GM23338 (cell line): ENCODE measurements at regions not wholly inside any gene's neighbourhood (a gene's known extent, or its start where the extent isn't known, plus 50 kb on each side); places are given as distances from the start of the nearest gene placed in this dataset.

Experiments used
- ATAC-seq: fragments of 200-7000 bp; cut with Tn5 transposase; 3 replicates; pipeline ENCODE4 v1.9.1; 2020
- DNase-seq: peaks from one replicate; pipeline ENCODE4 v3.0.0-alpha.2; 2015; ENCODE audit warnings: low spot score
- H2AFZ ChIP-seq: fragments of 200-600 bp; sonication (generic); 2 replicates; pipeline ENCODE4 v1.8.0; 2016; ENCODE audit warnings: antibody characterized with exemption, mild to moderate bottlenecking, moderate library complexity
- H3F3A ChIP-seq: fragments of 200-600 bp; sonication (generic); replicated peaks from 2 replicates; pipeline ENCODE4 v1.8.0; 2017; ENCODE audit warnings: antibody characterized with exemption, mixed run types, low read depth
- H3K27ac ChIP-seq: fragments of 200-600 bp; sonication (generic); 2 replicates; pipeline ENCODE4 v1.6.1; 2016; ENCODE audit warnings: low read depth
- H3K27me3 ChIP-seq: fragments of 200-600 bp; sonication (generic); 2 replicates; pipeline ENCODE4 v1.8.0; 2016; ENCODE audit warnings: mild to moderate bottlenecking, mixed run types, moderate library complexity; ENCODE audit not compliant: insufficient read depth
- H3K36me3 ChIP-seq: fragments of 200-600 bp; sonication (generic); 2 replicates; pipeline ENCODE4 v1.8.0; 2016; ENCODE audit warnings: mild to moderate bottlenecking; ENCODE audit not compliant: insufficient read depth
- H3K4me1 ChIP-seq: fragments of 200-600 bp; sonication (generic); 2 replicates; pipeline ENCODE4 v1.8.0; 2016; ENCODE audit warnings: mild to moderate bottlenecking, moderate library complexity; ENCODE audit not compliant: insufficient read depth
- H3K4me2 ChIP-seq: fragments of 200-600 bp; sonication (generic); 2 replicates; pipeline ENCODE4 v1.7.1; 2017; ENCODE audit warnings: mixed run types
- H3K4me3 ChIP-seq: fragments of 200-600 bp; sonication (generic); 2 replicates; pipeline ENCODE4 v1.6.1; 2016; ENCODE audit warnings: mixed run types
- H3K79me2 ChIP-seq: fragments of 200-600 bp; sonication (generic); replicated peaks from 2 replicates; pipeline ENCODE4 v1.8.0; 2017; ENCODE audit warnings: mild to moderate bottlenecking; ENCODE audit not compliant: insufficient read depth
- H3K9me2 ChIP-seq: fragments of 200-600 bp; sonication (generic); 2 replicates; pipeline ENCODE4 v1.8.0; 2017; ENCODE audit not compliant: insufficient read depth
- H4K20me1 ChIP-seq: fragments of 200-600 bp; sonication (generic); replicated peaks from 2 replicates; pipeline ENCODE4 v1.8.0; 2017; ENCODE audit warnings: mild to moderate bottlenecking; ENCODE audit not compliant: insufficient read depth
- H3K27ac Mint-ChIP-seq: 2 replicates; pipeline ENCODE4 v1.8.0; 2020; ENCODE audit warnings: inconsistent platforms, mild to moderate bottlenecking, moderate library complexity, mixed read lengths
- H3K27me3 Mint-ChIP-seq: 3 replicates; pipeline ENCODE4 v1.8.0; 2022; ENCODE audit warnings: low read depth, mild to moderate bottlenecking, moderate library complexity, mixed read lengths, inconsistent platforms; ENCODE audit not compliant: insufficient read depth, poor library complexity
- H3K36me3 Mint-ChIP-seq: 3 replicates; pipeline ENCODE4 v1.8.0; 2021; ENCODE audit warnings: low read depth, mild to moderate bottlenecking, inconsistent platforms, moderate library complexity, mixed read lengths
- H3K4me1 Mint-ChIP-seq: 3 replicates; pipeline ENCODE4 v1.8.0; 2020; ENCODE audit warnings: mild to moderate bottlenecking, inconsistent platforms, mixed read lengths
- H3K4me3 Mint-ChIP-seq: 3 replicates; pipeline ENCODE4 v1.8.0; 2021; ENCODE audit warnings: moderate library complexity, mild to moderate bottlenecking, inconsistent platforms, mixed read lengths
- H3K9me3 Mint-ChIP-seq: 3 replicates; pipeline ENCODE4 v1.8.0; 2020; ENCODE audit warnings: moderate library complexity, mild to moderate bottlenecking, inconsistent platforms, mixed read lengths
- ZNF331 ChIP-seq: fragments of 250-450 bp; sonication (Bioruptor Pico); IDR thresholded peaks from 2 replicates; pipeline ENCODE4 v1.5.0; 2020; ENCODE audit warnings: low read depth, mild to moderate bottlenecking, moderate library complexity
- TF ChIP-seq, protein P1 (sequence below), 2 experiments: fragments of 200-600 bp in 1 of 2; sonication (generic) in 1 of 2; conservative IDR thresholded peaks; 2 replicates each; pipeline versions ENCODE4 v1.5.1 to v1.6.1; 2016 to 2017; ENCODE audit warnings: antibody characterized with exemption in 2 of 2, low read depth in 2 of 2, mild to moderate bottlenecking in 2 of 2, moderate library complexity in 1 of 2
- TF ChIP-seq, protein P2 (sequence below): fragments of 250-450 bp; sonication (Bioruptor Pico); IDR thresholded peaks from 2 replicates; pipeline ENCODE4 v1.5.0; 2020; ENCODE audit warnings: mild to moderate bottlenecking, moderate library complexity
- TF ChIP-seq, protein P3 (sequence below): IDR thresholded peaks from 2 replicates; pipeline ENCODE4 v1.6.1; 2016; ENCODE audit warnings: antibody characterized with exemption

DNA sequence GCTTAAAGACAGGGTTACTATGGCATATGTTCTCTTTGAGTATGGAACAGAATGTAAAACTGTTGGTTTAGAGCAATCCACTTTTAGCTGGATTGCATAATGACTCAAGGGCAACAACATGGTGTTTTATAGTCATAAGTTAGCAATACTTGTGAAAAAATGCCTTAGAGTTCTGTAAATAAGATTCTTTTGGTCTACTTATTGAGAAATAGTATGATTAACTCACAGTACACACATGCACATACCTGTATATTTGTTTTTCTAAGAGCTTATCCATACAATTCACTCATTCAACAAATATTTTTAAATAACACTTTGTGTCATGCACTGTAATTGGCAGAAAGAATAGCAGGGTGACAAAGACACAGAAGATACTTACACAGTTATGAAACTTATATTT lies 1415.5 kb downstream of the PCDH7 start:
- H3K27ac ChIP-seq: no peak overlapping the region
- H3K79me2 ChIP-seq: no peaks in the 10 kb centered on the region
- no peak for DNase-seq
- Mint-ChIP-seq H3K4me1 (peaks cover 11% of the 10 kb centered on the region), H3K27me3 (no peaks in the 10 kb centered on the region), H3K36me3 (no peaks in the 10 kb centered on the region), H3K9me3 (no peaks in the 10 kb centered on the region), H3K27ac (no peak overlapping the region), H3K4me3 (no peak overlapping the region)
- H3K4me1 ChIP-seq: peaks cover 3% of the 10 kb centered on the region
- no peak overlapping the region for H3K4me2 ChIP-seq
- H3F3A ChIP-seq: no peaks in the 10 kb centered on the region
- TF ChIP-seq, protein P1, sequence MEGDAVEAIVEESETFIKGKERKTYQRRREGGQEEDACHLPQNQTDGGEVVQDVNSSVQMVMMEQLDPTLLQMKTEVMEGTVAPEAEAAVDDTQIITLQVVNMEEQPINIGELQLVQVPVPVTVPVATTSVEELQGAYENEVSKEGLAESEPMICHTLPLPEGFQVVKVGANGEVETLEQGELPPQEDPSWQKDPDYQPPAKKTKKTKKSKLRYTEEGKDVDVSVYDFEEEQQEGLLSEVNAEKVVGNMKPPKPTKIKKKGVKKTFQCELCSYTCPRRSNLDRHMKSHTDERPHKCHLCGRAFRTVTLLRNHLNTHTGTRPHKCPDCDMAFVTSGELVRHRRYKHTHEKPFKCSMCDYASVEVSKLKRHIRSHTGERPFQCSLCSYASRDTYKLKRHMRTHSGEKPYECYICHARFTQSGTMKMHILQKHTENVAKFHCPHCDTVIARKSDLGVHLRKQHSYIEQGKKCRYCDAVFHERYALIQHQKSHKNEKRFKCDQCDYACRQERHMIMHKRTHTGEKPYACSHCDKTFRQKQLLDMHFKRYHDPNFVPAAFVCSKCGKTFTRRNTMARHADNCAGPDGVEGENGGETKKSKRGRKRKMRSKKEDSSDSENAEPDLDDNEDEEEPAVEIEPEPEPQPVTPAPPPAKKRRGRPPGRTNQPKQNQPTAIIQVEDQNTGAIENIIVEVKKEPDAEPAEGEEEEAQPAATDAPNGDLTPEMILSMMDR (conservative IDR thresholded peaks at IDR 0.05; ENCODE audit: low read depth in 2 of 2): no peak
- TF ChIP-seq ZNF331: no peak
- TF ChIP-seq, protein P2, sequence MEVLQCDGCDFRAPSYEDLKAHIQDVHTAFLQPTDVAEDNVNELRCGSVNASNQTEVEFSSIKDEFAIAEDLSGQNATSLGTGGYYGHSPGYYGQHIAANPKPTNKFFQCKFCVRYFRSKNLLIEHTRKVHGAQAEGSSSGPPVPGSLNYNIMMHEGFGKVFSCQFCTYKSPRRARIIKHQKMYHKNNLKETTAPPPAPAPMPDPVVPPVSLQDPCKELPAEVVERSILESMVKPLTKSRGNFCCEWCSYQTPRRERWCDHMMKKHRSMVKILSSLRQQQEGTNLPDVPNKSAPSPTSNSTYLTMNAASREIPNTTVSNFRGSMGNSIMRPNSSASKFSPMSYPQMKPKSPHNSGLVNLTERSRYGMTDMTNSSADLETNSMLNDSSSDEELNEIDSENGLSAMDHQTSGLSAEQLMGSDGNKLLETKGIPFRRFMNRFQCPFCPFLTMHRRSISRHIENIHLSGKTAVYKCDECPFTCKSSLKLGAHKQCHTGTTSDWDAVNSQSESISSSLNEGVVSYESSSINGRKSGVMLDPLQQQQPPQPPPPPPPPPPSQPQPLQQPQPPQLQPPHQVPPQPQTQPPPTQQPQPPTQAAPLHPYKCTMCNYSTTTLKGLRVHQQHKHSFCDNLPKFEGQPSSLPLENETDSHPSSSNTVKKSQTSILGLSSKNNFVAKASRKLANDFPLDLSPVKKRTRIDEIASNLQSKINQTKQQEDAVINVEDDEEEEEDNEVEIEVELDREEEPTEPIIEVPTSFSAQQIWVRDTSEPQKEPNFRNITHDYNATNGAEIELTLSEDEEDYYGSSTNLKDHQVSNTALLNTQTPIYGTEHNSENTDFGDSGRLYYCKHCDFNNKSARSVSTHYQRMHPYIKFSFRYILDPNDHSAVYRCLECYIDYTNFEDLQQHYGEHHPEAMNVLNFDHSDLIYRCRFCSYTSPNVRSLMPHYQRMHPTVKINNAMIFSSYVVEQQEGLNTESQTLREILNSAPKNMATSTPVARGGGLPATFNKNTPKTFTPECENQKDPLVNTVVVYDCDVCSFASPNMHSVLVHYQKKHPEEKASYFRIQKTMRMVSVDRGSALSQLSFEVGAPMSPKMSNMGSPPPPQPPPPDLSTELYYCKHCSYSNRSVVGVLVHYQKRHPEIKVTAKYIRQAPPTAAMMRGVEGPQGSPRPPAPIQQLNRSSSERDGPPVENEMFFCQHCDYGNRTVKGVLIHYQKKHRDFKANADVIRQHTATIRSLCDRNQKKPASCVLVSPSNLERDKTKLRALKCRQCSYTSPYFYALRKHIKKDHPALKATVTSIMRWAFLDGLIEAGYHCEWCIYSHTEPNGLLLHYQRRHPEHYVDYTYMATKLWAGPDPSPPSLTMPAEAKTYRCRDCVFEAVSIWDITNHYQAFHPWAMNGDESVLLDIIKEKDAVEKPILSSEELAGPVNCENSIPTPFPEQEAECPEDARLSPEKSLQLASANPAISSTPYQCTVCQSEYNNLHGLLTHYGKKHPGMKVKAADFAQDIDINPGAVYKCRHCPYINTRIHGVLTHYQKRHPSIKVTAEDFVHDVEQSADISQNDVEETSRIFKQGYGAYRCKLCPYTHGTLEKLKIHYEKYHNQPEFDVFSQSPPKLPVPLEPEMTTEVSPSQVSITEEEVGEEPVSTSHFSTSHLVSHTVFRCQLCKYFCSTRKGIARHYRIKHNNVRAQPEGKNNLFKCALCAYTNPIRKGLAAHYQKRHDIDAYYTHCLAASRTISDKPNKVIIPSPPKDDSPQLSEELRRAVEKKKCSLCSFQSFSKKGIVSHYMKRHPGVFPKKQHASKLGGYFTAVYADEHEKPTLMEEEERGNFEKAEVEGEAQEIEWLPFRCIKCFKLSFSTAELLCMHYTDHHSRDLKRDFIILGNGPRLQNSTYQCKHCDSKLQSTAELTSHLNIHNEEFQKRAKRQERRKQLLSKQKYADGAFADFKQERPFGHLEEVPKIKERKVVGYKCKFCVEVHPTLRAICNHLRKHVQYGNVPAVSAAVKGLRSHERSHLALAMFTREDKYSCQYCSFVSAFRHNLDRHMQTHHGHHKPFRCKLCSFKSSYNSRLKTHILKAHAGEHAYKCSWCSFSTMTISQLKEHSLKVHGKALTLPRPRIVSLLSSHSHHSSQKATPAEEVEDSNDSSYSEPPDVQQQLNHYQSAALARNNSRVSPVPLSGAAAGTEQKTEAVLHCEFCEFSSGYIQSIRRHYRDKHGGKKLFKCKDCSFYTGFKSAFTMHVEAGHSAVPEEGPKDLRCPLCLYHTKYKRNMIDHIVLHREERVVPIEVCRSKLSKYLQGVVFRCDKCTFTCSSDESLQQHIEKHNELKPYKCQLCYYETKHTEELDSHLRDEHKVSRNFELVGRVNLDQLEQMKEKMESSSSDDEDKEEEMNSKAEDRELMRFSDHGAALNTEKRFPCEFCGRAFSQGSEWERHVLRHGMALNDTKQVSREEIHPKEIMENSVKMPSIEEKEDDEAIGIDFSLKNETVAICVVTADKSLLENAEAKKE: no peak
- TF ChIP-seq, protein P3, sequence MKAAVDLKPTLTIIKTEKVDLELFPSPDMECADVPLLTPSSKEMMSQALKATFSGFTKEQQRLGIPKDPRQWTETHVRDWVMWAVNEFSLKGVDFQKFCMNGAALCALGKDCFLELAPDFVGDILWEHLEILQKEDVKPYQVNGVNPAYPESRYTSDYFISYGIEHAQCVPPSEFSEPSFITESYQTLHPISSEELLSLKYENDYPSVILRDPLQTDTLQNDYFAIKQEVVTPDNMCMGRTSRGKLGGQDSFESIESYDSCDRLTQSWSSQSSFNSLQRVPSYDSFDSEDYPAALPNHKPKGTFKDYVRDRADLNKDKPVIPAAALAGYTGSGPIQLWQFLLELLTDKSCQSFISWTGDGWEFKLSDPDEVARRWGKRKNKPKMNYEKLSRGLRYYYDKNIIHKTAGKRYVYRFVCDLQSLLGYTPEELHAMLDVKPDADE: no peak
- H4K20me1 ChIP-seq: no peaks in the 10 kb centered on the region
- H2AFZ ChIP-seq: no peak overlapping the region
- H3K36me3 ChIP-seq: no peaks in the 10 kb centered on the region
- no peak for ATAC-seq
- H3K9me2 ChIP-seq: 0 out of 2 replicates have a peak, but pooled peaks cover 9% of the 10 kb centered on the region
- H3K4me3 ChIP-seq: no peak overlapping the region
- no peaks in the 10 kb centered on the region for H3K27me3 ChIP-seq
